AG09319 (cell line): ENCODE measurements at regions not wholly inside any gene's neighbourhood (a gene's known extent, or its start where the extent isn't known, plus 50 kb on each side); places are given as distances from the start of the nearest gene placed in this dataset.
"Not testable (repeated sequence)": the region's sequence is repeated elsewhere in the genome, so short reads cannot be mapped to it uniquely, and the experiment has no call there.

Source experiments
- DNase-seq: peaks from one replicate; pipeline ENCODE4 v3.0.0-alpha.2; 2010; ENCODE audit warnings: low read depth; ENCODE audit errors: extremely low read depth
- TF ChIP-seq, protein P1 (sequence below): IDR thresholded peaks from 2 replicates; pipeline ENCODE4 v1.5.1; 2011; ENCODE audit warnings: low read depth, mild to moderate bottlenecking, inconsistent platforms, low read length, moderate library complexity

GRCh38 chr1:221527302-221527701 is 214.6 kb downstream of the DUSP10 start:
- TF ChIP-seq, protein P1, sequence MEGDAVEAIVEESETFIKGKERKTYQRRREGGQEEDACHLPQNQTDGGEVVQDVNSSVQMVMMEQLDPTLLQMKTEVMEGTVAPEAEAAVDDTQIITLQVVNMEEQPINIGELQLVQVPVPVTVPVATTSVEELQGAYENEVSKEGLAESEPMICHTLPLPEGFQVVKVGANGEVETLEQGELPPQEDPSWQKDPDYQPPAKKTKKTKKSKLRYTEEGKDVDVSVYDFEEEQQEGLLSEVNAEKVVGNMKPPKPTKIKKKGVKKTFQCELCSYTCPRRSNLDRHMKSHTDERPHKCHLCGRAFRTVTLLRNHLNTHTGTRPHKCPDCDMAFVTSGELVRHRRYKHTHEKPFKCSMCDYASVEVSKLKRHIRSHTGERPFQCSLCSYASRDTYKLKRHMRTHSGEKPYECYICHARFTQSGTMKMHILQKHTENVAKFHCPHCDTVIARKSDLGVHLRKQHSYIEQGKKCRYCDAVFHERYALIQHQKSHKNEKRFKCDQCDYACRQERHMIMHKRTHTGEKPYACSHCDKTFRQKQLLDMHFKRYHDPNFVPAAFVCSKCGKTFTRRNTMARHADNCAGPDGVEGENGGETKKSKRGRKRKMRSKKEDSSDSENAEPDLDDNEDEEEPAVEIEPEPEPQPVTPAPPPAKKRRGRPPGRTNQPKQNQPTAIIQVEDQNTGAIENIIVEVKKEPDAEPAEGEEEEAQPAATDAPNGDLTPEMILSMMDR, result no peak
- no peak for DNase-seq

GRCh38 chr1:221527886-221528624 is 213.8 kb downstream of the DUSP10 start:
- DNase-seq, result peak; percentile 19
- TF ChIP-seq, protein P1, result no peak

GRCh38 chr1:221530159-221530558 is 211.7 kb downstream of the DUSP10 start:
- not testable (repeated sequence) for DNase-seq

GRCh38 chr1:221530791-221531190 is 211.1 kb downstream of the DUSP10 start:
- TF ChIP-seq, protein P1, result no peak
- no peak for DNase-seq

DNA sequence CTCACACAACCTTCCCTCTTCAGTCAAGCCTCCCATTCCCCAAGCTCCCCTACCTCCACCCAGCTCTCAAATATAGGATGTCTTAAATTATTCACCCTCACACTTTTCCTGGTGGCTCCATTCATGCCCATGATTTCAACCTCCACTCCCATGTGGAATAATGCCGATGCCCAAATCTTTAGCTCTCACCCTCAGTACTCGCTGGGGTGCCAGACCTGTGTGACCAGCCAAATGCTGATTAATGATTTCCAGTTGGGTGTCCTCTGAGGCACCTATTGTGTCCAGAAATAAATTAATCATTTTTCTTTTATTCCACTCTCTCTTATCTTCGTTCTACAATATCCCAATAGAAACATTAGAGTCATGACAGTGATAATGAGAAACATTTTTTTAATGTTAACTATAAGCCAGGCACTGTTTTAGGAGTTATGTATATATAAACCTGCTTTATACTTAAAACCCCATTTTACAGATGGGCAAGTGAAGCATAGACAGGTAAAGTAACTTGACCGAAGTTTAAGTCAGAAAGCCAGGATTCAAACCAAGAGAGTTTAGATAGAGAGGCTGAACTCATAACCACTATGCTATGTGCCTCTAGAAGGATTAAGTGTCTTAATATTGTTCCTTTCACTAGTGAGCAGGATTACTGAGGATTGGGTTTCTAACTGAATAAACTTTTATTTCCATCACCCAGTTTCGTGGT is 209.7 kb downstream of the DUSP10 start:
- TF ChIP-seq, protein P1, result no peak
- DNase-seq, result no peak

- TF ChIP-seq, protein P1, result no peak
- no peak for DNase-seq
Observed at GRCh38 chr1:221541296-221541695, 200.6 kb downstream of the DUSP10 start.

DNA sequence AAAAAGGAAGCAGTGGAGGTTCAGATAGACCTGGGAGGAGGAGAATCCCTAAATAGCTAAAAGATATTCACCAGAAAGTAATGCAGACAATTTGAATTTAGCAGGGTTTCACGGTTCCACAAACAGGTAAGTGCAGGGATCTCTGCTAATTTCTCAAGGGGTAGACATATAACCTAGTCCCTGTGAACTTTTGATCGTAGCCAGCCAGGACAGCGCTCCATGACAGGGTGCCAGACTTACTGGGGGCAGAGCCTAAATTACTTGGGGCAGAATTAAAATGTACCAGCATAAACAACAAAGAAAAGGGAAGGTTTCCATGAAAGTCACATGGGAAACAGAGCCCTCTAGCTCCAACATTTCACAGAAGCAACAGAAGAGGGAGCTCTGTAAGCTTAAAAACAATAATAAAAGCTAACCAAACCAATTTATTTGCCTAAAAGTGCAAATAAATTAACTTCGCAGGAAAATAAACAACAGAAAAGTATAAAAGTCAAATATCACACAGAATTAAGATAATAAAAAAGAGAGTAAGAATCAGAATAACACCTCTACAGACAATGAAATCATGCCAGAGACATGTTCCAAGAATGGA is 198.3 kb downstream of the DUSP10 start:
- TF ChIP-seq, protein P1, result peak; percentile 65
- DNase-seq, result peak; percentile 20
